ENCODE measurements at regions not wholly inside any gene's neighbourhood (a gene's known extent, or its start where the extent isn't known, plus 50 kb on each side); places are given as distances from the start of the nearest gene placed in this dataset.

GRCh38 chr5:133682451-133682850 is 70.1 kb upstream of the FSTL4 start:
- H4K8ac ChIP-seq (ENCODE audit: extremely low read depth, insufficient read depth, low read length): no peak overlapping the region
- no peak overlapping the region for H2AK5ac ChIP-seq (ENCODE audit: low read depth, low read length)
- H3K23ac ChIP-seq (ENCODE audit: insufficient read length): no peak overlapping the region
- no peak overlapping the region for H4K91ac ChIP-seq (replicated peaks; ENCODE audit: insufficient read length, low read length)
- no peaks in the 10 kb centered on the region for H3K36me3 ChIP-seq (ENCODE audit: control insufficient read depth in 2 of 4, insufficient read depth in 4 of 4, low read length in 3 of 4)
- no peak overlapping the region for H3K27ac ChIP-seq (ENCODE audit: low read depth, low read length)
- WGBS, 2 experiments (ENCODE audit: extremely low coverage in 1 of 2, insufficient coverage in 1 of 2, insufficient read length in 1 of 2, insufficient replicate concordance in 2 of 2, low coverage in 1 of 2, low lambda C conversion rate in 2 of 2, missing lambda C conversion rate in 1 of 2): 89% methylated on average over 4 of the region's 4 CpGs; no CpG with 5 or more reads in 1 of the 2 experiments
- ChIA-PET CTCF (ENCODE audit: partially characterized antibody) (no interaction called here), POLR2A (ENCODE audit: partially characterized antibody) (no interaction called here)
- no peak overlapping the region for H2BK5ac ChIP-seq (ENCODE audit: low read depth, low read length)
- FAIRE-seq (no peak), DNase-seq (ENCODE audit: low read depth in 1 of 2, low spot score in 2 of 2) (no peak)
- H2BK15ac ChIP-seq (ENCODE audit: low read length): no peak overlapping the region
- TF ChIP-seq JUND (IDR thresholded peaks at IDR 0.05; ENCODE audit: low read length) (no peak), HDAC6 (IDR thresholded peaks at IDR 0.05; ENCODE audit: low read depth, low read length) (no peak), CHD1 (IDR thresholded peaks at IDR 0.05; ENCODE audit: low read depth, low read length) (no peak), USF2 (IDR thresholded peaks at IDR 0.05; ENCODE audit: low read length) (no peak), PHF8 (conservative IDR thresholded peaks at IDR 0.05; ENCODE audit: low read depth, low read length) (no peak), KDM5A (IDR thresholded peaks at IDR 0.05; ENCODE audit: low read length) (no peak), SP1 (IDR thresholded peaks at IDR 0.05; ENCODE audit: low read depth, low read length) (no peak), TAF7 (optimal IDR thresholded peaks at IDR 0.05; ENCODE audit: borderline replicate concordance, low read depth, low read length) (no peak), EZH2 (IDR thresholded peaks at IDR 0.05; ENCODE audit: low read depth, low read length, severe bottlenecking) (no peak), RAD21 (IDR thresholded peaks at IDR 0.05 in 1 of 2, conservative IDR thresholded peaks at IDR 0.05 in 1 of 2; ENCODE audit: low read depth in 2 of 2, low read length in 2 of 2) (no peak), GTF2F1 (IDR thresholded peaks at IDR 0.05; ENCODE audit: borderline replicate concordance, low read depth, low read length) (no peak), RFX5 (IDR thresholded peaks at IDR 0.05; ENCODE audit: borderline replicate concordance, low read depth, low read length) (no peak)
- H3K14ac ChIP-seq (ENCODE audit: insufficient read length): no peak overlapping the region
- no peaks in the 10 kb centered on the region for H4K20me1 ChIP-seq (replicated peaks in 1 of 2; ENCODE audit: control insufficient read depth in 1 of 2, insufficient read depth in 2 of 2, low read length in 2 of 2)
- H3K23me2 ChIP-seq (ENCODE audit: low read depth, low read length): no peaks in the 10 kb centered on the region
- no peak overlapping the region for H2BK20ac ChIP-seq (ENCODE audit: low read length)
- no peak overlapping the region for H2BK12ac ChIP-seq (ENCODE audit: low read depth, low read length)
- H3K9me3 ChIP-seq (ENCODE audit: insufficient read depth in 2 of 2, low read depth in 1 of 2, low read length in 1 of 2): no peaks in the 10 kb centered on the region
- H3K27me3 ChIP-seq (replicated peaks in 1 of 4; ENCODE audit: control insufficient read depth in 3 of 4, extremely low read depth in 1 of 4, insufficient read depth in 3 of 4, low read length in 3 of 4): no peaks in the 10 kb centered on the region
- H3K4ac ChIP-seq (replicated peaks; ENCODE audit: insufficient read length, low read depth, low read length): no peak overlapping the region
- no peak overlapping the region for H3K18ac ChIP-seq (ENCODE audit: extremely low read depth, low read length)
- no peak overlapping the region for H3K9ac ChIP-seq (replicated peaks in 1 of 4; ENCODE audit: extremely low read depth in 1 of 4, low read depth in 3 of 4, low read length in 3 of 4)
- H3K79me2 ChIP-seq (ENCODE audit: control insufficient read depth in 1 of 2, insufficient read depth in 2 of 2, low read length in 2 of 2): no peaks in the 10 kb centered on the region
- no peaks in the 10 kb centered on the region for H3K4me1 ChIP-seq (replicated peaks in 1 of 4; ENCODE audit: control insufficient read depth in 3 of 4, insufficient read depth in 4 of 4, low read length in 3 of 4)
- no peak overlapping the region for H3K56ac ChIP-seq (replicated peaks; ENCODE audit: insufficient read length, low read depth, low read length)
- H3K4me2 ChIP-seq (ENCODE audit: insufficient read depth in 1 of 2, low read depth in 2 of 2, low read length in 2 of 2): no peak overlapping the region
- no peak overlapping the region for H4K5ac ChIP-seq (ENCODE audit: insufficient read length, low read depth, low read length)
- no peak overlapping the region for H2BK120ac ChIP-seq (replicated peaks; ENCODE audit: low read depth, low read length)
- H3K4me3 ChIP-seq (ENCODE audit: extremely low read depth in 1 of 4, insufficient read depth in 2 of 4, low read depth in 3 of 4, low read length in 4 of 4): no peak overlapping the region
- H2AFZ ChIP-seq (ENCODE audit: low read length): no peak overlapping the region
- H3K79me1 ChIP-seq (ENCODE audit: low read depth, low read length): no peaks in the 10 kb centered on the region
